Astrocyte (in vitro differentiated cells and primary cell): ENCODE measurements at regions not wholly inside any gene's neighbourhood (a gene's known extent, or its start where the extent isn't known, plus 50 kb on each side); places are given as distances from the start of the nearest gene placed in this dataset.

Source experiments
- CTCF ChIP-seq: IDR thresholded peaks from 2 replicates; pipeline ENCODE4 v1.5.1; 2011; ENCODE audit warnings: low read depth, mild to moderate bottlenecking, inconsistent platforms, low read length, moderate library complexity; ENCODE audit not compliant: insufficient read depth
- EZH2 ChIP-seq: IDR thresholded peaks from 2 replicates; pipeline ENCODE4 v1.6.1; 2012; ENCODE audit warnings: mild to moderate bottlenecking, low read length, inconsistent platforms; ENCODE audit not compliant: insufficient read depth

- no peak for TF ChIP-seq EZH2
- TF ChIP-seq CTCF = no peak
Observed at GRCh38 chr1:96998466-96998865, 276.9 kb downstream of the PTBP2 start.
